ENCODE measurements at regions not wholly inside any gene's neighbourhood (a gene's known extent, or its start where the extent isn't known, plus 50 kb on each side); places are given as distances from the start of the nearest gene placed in this dataset.
A peak's percentile ranks its signal among the peaks of the same experiment; 100 is the strongest.
"Not testable (repeated sequence)": the region's sequence is repeated elsewhere in the genome, so short reads cannot be mapped to it uniquely, and the experiment has no call there.

GRCh38 chr2:595141-595815, 81.9 kb downstream of the TMEM18 start:
- no peak for DNase-seq

DNA sequence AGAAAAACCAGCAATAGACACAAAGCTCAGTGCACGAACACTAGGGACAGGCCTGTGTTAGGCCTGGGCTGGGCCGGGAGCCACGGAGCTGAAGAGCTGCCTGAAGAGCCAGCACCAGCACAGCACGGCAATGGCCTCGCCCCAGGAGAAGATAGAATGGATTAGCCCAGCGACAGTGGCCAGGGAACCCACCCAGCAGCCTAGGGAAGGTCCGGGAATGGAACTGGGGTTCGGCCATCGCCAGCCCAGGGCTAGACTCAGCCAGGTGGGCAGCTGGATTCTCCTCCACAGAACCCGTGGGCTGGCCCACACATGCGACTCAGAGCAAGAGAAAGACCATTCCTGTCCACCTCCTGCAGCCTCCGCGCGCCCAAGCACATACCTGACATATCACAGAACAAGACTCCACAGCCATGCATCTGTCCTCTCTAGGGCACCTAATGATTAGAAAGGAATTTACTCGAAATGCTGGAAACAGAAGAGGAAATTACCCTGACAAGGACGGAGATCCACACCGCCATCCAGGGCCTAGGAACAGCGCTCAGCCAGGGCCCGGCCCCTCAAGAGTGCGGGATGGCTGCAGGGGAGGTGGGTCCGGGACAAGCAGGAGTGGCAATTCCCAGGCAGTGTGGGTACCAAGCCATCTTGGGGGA, 82.8 kb downstream of the TMEM18 start:
- DNase-seq, result no peak

GRCh38 chr2:593356-594026, 83.7 kb downstream of the TMEM18 start:
- DNase-seq, result no peak

GRCh38 chr2:592737-593136, 84.5 kb downstream of the TMEM18 start:
- DNase-seq, result no peak

- DNase-seq, result no peak
Observed at GRCh38 chr2:590214-591175, 86.7 kb downstream of the TMEM18 start.

DNA sequence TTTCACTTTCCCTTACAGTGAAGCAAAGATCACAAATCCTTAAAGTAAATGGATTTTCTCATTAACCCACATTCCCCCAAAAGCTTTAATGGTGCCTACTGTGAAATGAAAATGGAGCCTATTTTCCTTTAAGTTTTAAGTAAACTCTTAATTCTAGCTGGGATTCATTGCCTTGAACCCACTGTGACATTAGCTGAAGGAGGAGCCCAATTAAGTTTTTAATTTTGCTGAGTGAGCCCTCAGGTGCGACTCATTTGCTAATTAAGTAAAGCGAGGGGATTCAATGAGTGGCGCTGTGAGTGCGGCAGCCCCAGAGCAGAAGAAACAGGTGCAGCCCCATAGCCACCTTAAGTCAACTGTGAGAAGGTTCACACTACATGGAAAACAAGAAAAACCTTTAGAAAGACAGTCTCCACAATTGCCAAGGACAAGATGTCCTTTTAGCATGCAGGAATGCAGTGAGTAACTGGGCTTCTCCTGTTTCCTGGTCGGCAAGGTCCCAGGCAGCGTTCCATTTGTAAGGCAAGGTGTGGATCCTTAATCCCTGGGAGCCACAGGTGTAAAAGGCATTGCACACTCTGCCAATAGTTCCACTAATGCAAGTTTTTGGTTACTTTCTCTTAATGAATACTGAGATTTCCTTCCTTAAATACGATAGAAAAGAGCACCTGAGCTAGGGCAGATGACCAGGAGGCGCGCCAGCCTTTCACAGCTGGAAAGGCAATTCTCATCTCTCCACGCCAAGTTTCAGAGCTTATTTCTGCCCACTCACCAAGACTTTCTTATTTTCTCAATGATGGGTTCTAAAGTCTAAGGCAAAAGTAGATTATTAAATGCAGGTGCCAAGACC, 87.7 kb downstream of the TMEM18 start:
- no peak for DNase-seq

DNA sequence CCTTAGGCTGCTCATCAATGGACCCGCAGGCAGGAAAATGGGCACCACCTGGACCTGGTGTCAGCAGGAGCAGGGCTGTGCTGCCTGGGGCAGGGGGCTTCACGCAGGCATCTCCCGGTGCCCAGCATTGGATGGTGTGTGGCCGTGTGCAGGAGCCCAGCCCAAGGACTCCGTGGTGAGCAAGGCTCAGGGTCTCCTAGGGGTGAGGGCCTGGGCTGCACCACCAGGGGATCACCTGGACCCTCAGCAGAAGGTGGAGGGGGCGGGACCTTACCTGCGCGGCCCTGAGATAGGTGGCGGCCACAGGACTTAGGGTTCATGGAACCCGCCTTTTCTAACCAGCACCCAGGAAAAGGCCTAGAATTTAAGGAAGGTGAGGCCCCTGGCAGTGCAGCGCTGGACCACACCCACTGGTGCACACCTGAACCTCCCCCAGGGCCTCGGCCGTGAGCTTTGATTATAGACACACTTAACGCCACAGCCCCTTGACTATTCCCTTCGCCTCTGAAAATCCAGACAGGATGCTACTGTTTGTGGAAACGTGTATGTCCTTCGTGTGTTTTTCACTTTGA, 89.0 kb downstream of the TMEM18 start:
- no peak for DNase-seq

DNA sequence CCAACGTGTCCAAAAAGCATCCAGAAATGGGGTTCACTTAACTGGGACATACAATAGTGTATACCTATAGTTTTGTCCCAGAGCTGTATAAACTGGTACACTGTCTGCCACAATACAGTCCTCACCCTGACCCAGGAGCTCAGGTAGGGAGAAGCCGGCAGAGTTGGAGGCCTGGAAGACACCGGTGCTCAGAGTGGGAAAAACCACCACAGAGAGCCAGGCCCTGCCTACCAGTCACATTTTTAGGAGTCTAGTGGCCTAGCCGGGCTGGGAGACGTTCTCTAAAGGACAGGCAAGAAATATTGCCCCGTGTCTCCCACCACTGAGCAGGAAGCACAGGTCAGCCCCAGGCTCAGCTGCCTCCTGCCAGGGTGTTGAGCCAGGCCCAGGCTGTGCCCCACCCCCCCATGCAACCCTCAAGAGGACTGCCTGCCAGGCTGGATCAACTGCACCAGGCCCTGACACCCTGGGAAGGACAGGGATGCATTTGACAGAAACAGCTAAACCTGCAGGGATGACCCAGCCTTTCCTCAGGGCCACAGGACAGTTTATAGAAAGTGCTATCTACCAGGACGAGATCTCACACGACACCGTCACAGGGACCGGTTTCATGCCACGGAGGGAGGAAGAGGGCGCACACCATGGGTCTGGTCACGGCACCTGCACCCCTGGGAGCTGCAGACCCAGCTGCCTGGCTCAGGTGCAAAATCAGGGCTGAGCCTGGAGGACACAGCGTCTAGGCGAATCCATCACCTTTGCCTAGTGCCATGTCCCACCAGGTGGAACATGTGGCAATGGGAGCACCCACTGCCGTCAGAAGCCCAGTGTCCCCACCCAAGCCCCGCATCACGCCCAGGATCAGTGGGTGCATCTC, 89.9 kb downstream of the TMEM18 start:
- DNase-seq, result no peak

DNA sequence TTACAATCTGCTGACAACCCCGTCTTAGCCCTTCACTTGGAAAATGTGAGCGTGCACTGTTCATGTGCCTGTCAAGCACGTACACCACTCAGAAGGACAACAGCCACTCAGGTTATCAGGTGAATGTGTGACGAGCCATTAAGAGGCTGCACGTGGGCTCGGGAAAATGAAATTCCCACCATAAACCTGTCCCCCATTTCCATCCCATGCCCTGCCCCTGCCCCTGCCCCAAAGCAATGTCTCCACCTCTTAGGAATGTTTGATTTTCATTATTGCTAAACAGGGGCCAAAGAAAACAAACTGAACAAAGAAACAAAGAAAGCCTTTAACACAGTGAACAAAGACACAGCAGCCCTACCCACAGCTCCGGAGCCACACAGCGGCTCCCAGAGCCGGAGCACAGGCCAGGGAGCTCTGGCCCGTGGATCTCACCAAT, 90.5 kb downstream of the TMEM18 start:
- no peak for DNase-seq

GRCh38 chr2:584863-585823, 92.1 kb downstream of the TMEM18 start:
- DNase-seq, result peak; percentile 61

GRCh38 chr2:583666-584065, 93.5 kb downstream of the TMEM18 start:
- DNase-seq, result no peak

GRCh38 chr2:582792-583528, 94.2 kb downstream of the TMEM18 start:
- no peak for DNase-seq

DNA sequence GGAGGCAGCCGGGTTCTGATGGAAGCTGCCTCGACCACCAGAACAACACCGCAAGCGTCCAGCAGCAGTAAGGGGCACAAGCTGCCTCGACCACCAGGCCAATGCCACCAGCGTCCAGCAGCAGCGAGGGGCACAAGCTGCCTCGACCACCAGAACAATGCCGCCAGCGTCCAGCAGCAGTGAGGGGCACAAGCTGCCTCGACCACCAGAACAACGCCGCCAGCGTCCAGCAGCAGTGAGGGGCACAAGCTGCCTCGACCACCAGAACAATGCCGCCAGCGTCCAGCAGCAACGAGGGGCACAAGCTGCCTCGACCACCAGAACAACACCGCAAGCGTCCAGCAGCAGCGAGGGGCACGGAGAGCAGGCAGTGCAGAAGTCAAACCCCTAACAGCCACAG, 94.9 kb downstream of the TMEM18 start:
- not testable (repeated sequence) for DNase-seq

DNA sequence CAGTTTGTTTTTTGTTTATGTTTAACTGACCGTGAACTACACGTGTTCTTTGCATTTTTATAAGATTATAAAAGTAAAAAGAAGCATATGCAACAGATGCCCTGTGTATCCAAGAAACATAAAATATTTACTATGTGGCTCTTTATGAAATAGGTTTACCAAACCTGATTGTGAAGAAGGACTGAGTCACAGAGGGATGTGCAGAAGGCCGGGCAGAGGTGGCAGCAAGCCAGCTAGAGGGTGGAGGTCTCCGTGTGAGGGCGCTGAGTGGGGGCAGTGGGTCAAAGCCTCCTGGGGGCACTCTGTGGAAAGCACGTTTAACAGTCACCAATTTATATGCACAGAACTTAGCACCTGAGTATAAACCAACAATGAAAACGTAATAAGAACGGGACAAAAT, 97.2 kb downstream of the TMEM18 start:
- no peak for DNase-seq

DNA sequence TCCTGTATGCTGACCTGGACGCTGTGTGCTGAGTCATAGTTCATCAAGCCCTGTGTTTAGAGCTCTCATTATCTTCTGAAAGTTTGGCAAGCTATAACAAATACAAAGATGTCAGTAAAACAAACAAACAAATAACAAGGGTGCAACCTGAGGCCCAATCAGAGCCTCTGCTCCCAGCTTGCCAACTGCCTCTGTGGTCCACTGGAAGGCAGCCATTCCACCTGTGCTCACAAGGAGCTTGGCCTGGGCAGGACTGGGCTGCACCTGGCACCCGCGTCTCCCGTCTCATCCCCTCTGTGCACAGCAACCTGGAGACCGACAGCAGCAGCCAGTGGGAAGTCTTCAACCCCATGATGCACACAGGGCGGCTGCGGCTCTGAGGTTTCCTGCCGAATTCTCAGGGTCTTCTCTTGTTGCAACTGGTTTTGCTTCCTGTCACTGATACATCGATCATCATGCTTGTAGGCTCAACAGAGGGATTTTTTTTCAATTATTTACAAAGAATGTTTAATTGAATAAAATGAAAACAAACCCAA, 97.8 kb downstream of the TMEM18 start:
- DNase-seq, result no peak

- DNase-seq, result no peak
Observed at GRCh38 chr2:576292-576691, 100.9 kb downstream of the TMEM18 start.

DNA sequence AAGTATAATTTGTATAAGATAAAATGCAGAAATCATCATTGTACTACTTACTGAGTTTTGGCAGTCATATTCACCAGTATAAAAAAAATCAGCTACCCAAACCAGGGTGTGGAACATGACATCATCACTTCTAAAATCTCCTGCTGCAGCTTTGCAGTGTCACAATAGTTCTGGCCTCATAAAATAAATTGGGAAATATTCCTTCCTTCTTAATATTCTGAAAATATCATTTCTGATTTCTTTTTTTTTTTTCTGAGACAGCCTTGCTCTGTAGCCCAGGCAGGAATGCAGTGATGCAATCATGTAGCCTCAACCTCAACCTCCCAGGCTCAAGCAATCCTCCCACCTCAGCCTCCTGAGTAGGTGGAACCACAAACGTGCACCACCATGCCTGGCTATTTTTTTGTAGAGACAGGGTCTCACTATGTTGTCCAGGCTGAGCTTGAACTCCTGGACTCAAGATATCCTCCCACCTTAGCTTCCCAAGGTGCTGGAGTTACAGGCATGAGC, 101.4 kb downstream of the TMEM18 start:
- no peak for DNase-seq

Data from central memory CD4-positive, alpha-beta T cell (primary cell).